ENCODE measurements at regions not wholly inside any gene's neighbourhood (a gene's known extent, or its start where the extent isn't known, plus 50 kb on each side); places are given as distances from the start of the nearest gene placed in this dataset.

GRCh38 chr12:124454735-124455134, 112.7 kb downstream of the NCOR2 start:
- no peak overlapping the region for H3K4me3 ChIP-seq (ENCODE audit: low read depth, low read length)
- no peak for DNase-seq (ENCODE audit: low read depth)
- no peaks in the 10 kb centered on the region for H3K27me3 ChIP-seq (ENCODE audit: control insufficient read depth, insufficient read depth, low read length)
- no peak for TF ChIP-seq CTCF (IDR thresholded peaks at IDR 0.05; ENCODE audit: insufficient read depth, low read length, poor library complexity, severe bottlenecking)
- peaks cover 3% of the 10 kb centered on the region for H3K36me3 ChIP-seq (ENCODE audit: control insufficient read depth, insufficient read depth, low read length)

GRCh38 chr12:124454352-124454725, 113.1 kb downstream of the NCOR2 start:
- H3K4me3 ChIP-seq (ENCODE audit: low read depth, low read length): no peak overlapping the region
- peaks cover 3% of the 10 kb centered on the region for H3K36me3 ChIP-seq (ENCODE audit: control insufficient read depth, insufficient read depth, low read length)
- no peak for TF ChIP-seq CTCF (IDR thresholded peaks at IDR 0.05; ENCODE audit: insufficient read depth, low read length, poor library complexity, severe bottlenecking)
- DNase-seq (ENCODE audit: low read depth): no peak
- H3K27me3 ChIP-seq (ENCODE audit: control insufficient read depth, insufficient read depth, low read length): no peaks in the 10 kb centered on the region

GRCh38 chr12:124453419-124454351, 113.7 kb downstream of the NCOR2 start:
- TF ChIP-seq CTCF (IDR thresholded peaks at IDR 0.05; ENCODE audit: insufficient read depth, low read length, poor library complexity, severe bottlenecking): no peak
- no peak overlapping the region for H3K4me3 ChIP-seq (ENCODE audit: low read depth, low read length)
- DNase-seq (ENCODE audit: low read depth): no peak

DNA sequence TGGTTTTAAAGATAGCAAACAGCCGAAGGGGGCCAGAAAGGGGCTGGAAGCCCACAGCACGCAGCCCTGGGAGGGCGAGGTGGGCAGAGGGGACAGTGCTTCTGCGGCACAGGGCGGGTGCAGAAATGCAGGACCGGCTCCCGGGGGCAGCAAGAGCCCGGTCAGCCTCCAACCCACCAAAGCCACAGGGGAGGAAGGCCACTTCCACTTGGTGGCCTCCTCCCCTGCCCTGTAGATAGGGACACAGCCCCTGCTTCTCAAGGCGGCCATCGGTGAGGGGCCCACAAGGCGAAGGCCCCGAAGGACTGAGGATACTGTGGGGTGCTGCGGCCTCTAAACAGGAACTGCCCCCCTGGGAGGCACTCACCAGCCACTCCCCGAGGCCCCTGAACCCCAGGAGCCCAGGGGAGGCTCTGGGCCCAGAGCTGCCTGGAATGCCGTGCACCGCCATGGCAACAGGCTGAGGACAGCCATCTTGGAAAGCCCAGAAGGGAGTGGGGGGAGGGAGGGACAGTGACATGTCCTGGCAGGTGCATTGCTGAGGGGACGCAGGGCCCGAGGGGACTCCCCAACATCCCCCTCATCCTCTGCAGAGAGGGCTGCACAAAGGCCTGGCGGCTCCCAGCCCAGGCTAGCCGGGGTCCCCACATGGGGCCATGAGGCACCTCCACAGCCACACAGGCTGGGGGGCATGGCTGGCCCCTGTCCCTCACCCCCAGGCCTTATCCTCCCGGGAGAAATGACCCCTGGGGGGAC, 114.7 kb downstream of the NCOR2 start:
- no peaks in the 10 kb centered on the region for H3K27me3 ChIP-seq (ENCODE audit: control insufficient read depth, insufficient read depth, low read length)
- H3K36me3 ChIP-seq (ENCODE audit: control insufficient read depth, insufficient read depth, low read length): peaks cover 3% of the 10 kb centered on the region
- TF ChIP-seq CTCF (IDR thresholded peaks at IDR 0.05; ENCODE audit: insufficient read depth, low read length, poor library complexity, severe bottlenecking): no peak
- H3K4me3 ChIP-seq (ENCODE audit: low read depth, low read length): no peak overlapping the region
- DNase-seq (ENCODE audit: low read depth): no peak

More at GRCh38 chr12:124453419-124454351, 113.7 kb downstream of the NCOR2 start:
- H3K36me3 ChIP-seq (ENCODE audit: control insufficient read depth, insufficient read depth, low read length): peaks cover 3% of the 10 kb centered on the region
- H3K27me3 ChIP-seq (ENCODE audit: control insufficient read depth, insufficient read depth, low read length): no peaks in the 10 kb centered on the region

DNA sequence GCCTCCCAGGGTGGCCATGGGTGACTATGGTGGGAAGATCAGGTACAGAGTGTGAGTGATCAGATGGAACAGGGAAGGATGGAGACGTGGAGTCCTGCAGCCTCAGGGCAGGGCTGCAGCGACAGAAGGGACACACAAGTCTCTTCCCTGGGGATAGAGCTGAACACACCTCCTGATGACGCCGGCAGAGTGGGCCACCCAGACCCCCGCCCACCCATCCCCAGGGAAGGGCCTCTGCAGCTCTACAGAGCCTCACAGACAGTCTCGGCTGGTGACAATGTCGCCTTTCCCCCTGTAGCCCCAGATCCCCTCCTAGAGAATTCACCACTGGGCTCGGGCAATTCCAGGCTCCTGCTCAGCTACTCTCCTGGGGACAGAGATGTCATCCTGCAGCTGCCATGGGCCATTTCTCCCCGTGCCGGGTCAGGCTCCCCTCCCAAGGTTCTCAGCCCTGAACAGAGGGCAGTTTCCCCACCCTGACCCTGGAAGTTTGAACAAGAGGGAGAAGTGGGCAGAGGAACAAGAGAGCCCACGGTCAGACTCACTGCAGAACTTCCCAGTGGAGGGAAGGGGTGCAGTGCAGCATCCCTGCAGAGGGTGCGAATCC, 115.7 kb downstream of the NCOR2 start:
- no peak overlapping the region for H3K4me3 ChIP-seq (ENCODE audit: low read depth, low read length)
- H3K27me3 ChIP-seq (ENCODE audit: control insufficient read depth, insufficient read depth, low read length): no peaks in the 10 kb centered on the region
- no peak for DNase-seq (ENCODE audit: low read depth)
- no peak for TF ChIP-seq CTCF (IDR thresholded peaks at IDR 0.05; ENCODE audit: insufficient read depth, low read length, poor library complexity, severe bottlenecking)
- peaks cover 3% of the 10 kb centered on the region for H3K36me3 ChIP-seq (ENCODE audit: control insufficient read depth, insufficient read depth, low read length)

Data from kidney epithelial cell (primary cell).